ENCODE measurements at regions not wholly inside any gene's neighbourhood (a gene's known extent, or its start where the extent isn't known, plus 50 kb on each side); places are given as distances from the start of the nearest gene placed in this dataset.

- no peak for TF ChIP-seq CTCF (IDR thresholded peaks at IDR 0.05; ENCODE audit: borderline replicate concordance, extremely low read depth, low read length, poor library complexity, severe bottlenecking)
- no peak for TF ChIP-seq EZH2 (IDR thresholded peaks at IDR 0.05; ENCODE audit: borderline replicate concordance, low read depth, low read length, severe bottlenecking)
Measured at GRCh38 chrX:42536286-42536685, 241.7 kb downstream of the PPP1R2C start.
